IMR-90 (cell line): ENCODE measurements at regions not wholly inside any gene's neighbourhood (a gene's known extent, or its start where the extent isn't known, plus 50 kb on each side); places are given as distances from the start of the nearest gene placed in this dataset.

Experiments
- CEBPB ChIP-seq: IDR thresholded peaks from 2 replicates; pipeline ENCODE4 v1.6.1; 2012; ENCODE audit warnings: low read depth, low read length, improper control_type of control experiment
- FOS ChIP-seq: fragments of 150-350 bp; IDR thresholded peaks from 2 replicates; pipeline ENCODE4 v1.6.1; 2016; ENCODE audit warnings: low read depth, low read length
- NFE2L2 ChIP-seq: fragments of 150-350 bp; IDR thresholded peaks from 2 replicates; pipeline ENCODE4 v1.6.1; 2016; ENCODE audit warnings: low read depth, mild to moderate bottlenecking, low read length
- POLR2A ChIP-seq: IDR thresholded peaks from 2 replicates; pipeline ENCODE4 v1.6.1; 2012; ENCODE audit warnings: mild to moderate bottlenecking, low read depth, low read length
- RAD21 ChIP-seq: IDR thresholded peaks from 2 replicates; pipeline ENCODE4 v1.6.1; 2012; ENCODE audit warnings: low read length, improper control_type of control experiment
- SMC3 ChIP-seq: fragments of 150-350 bp; IDR thresholded peaks from 2 replicates; pipeline ENCODE4 v1.6.1; 2016; ENCODE audit warnings: low read depth, mild to moderate bottlenecking, antibody characterized with exemption, low read length, moderate library complexity
- TF ChIP-seq, protein P1 (sequence below): conservative IDR thresholded peaks from 2 replicates; pipeline ENCODE4 v1.5.1; 2012; ENCODE audit warnings: mild to moderate bottlenecking, low read depth, low read length, improper control_type of control experiment

DNA sequence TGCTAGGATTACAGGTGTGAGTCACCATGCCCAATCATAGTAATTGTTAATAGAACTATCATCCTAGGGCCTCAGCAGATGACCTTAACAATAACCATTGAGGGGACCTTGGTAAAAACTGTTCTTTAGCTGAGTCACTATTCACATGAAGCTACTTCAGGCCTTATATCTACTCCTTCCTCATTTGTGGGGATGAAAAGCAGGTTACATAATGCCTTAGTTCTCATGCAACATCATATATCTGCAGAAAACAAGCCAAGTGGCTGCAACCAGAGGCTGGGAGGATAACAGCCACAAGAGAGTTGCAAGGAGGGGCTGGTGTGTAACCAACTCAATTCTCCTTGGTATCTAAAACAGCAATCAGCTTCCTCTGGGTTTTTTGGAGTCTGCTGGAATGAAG lies 445.4 kb downstream of the NBAS start:
- TF ChIP-seq, protein P1, sequence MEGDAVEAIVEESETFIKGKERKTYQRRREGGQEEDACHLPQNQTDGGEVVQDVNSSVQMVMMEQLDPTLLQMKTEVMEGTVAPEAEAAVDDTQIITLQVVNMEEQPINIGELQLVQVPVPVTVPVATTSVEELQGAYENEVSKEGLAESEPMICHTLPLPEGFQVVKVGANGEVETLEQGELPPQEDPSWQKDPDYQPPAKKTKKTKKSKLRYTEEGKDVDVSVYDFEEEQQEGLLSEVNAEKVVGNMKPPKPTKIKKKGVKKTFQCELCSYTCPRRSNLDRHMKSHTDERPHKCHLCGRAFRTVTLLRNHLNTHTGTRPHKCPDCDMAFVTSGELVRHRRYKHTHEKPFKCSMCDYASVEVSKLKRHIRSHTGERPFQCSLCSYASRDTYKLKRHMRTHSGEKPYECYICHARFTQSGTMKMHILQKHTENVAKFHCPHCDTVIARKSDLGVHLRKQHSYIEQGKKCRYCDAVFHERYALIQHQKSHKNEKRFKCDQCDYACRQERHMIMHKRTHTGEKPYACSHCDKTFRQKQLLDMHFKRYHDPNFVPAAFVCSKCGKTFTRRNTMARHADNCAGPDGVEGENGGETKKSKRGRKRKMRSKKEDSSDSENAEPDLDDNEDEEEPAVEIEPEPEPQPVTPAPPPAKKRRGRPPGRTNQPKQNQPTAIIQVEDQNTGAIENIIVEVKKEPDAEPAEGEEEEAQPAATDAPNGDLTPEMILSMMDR, result no peak
- TF ChIP-seq POLR2A (no peak), SMC3 (no peak), NFE2L2 (no peak), CEBPB (no peak), RAD21 (no peak), FOS (no peak)
